IMR-90 (cell line): ENCODE measurements at regions not wholly inside any gene's neighbourhood (a gene's known extent, or its start where the extent isn't known, plus 50 kb on each side); places are given as distances from the start of the nearest gene placed in this dataset.
A peak's percentile ranks its signal among the peaks of the same experiment; 100 is the strongest.

Experiments
- ATAC-seq: fragments of 200-7000 bp; cut with Tn5 transposase; 2 replicates; pipeline ENCODE4 v1.9.1; 2020; ENCODE audit warnings: low read depth, mild to moderate bottlenecking, moderate library complexity
- BruUV-seq: library from RNA; stranded (reverse); fragments of 400-500 nt; replicated peaks from 2 replicates; lab custom pipeline; 2021; lab: Mats Ljungman, UMichigan
- CTCF ChIA-PET: fragments of 300-600 bp; formaldehyde crosslinking; extraction: SDS; loops from one replicate; lab custom pipeline; 2021; ENCODE audit warnings: antibody characterized with exemption; lab: Yijun Ruan, JAX
- POLR2A ChIA-PET: fragments of 300-600 bp; sonication (Branson Sonifier 250); formaldehyde crosslinking; loops from one replicate; lab custom pipeline; 2022; ENCODE audit warnings: antibody characterized with exemption; ENCODE audit not compliant: unreplicated experiment; lab: Charles Lee
- DNase-seq: peaks from one replicate; pipeline ENCODE4 v3.0.0; 2013
- H2AFZ ChIP-seq: replicated peaks from 2 replicates; pipeline ENCODE3; 2013; ENCODE audit warnings: low read length, mild to moderate bottlenecking; ENCODE audit not compliant: poor library complexity
- H2AK5ac ChIP-seq: 2 replicates; pipeline ENCODE4 v1.6.1; 2013; ENCODE audit warnings: low read depth, low read length, inconsistent platforms
- H2AK9ac ChIP-seq: replicated peaks from 2 replicates; pipeline ENCODE3; 2013; ENCODE audit warnings: mild to moderate bottlenecking, low read depth, low read length, moderate library complexity; ENCODE audit not compliant: poor library complexity
- H2BK120ac ChIP-seq: 2 replicates; pipeline ENCODE4 v1.6.1; 2013; ENCODE audit warnings: low read depth, low read length, inconsistent platforms
- H2BK15ac ChIP-seq: 3 replicates; pipeline ENCODE4 v1.6.1; 2013; ENCODE audit warnings: low read depth, low read length, inconsistent platforms
- H2BK20ac ChIP-seq: 2 replicates; pipeline ENCODE4 v1.6.1; 2013; ENCODE audit warnings: low read depth, mild to moderate bottlenecking, inconsistent platforms, low read length, moderate library complexity
- H2BK5ac ChIP-seq: 2 replicates; pipeline ENCODE4 v1.6.1; 2013; ENCODE audit warnings: mild to moderate bottlenecking, low read depth, low read length, inconsistent platforms; ENCODE audit not compliant: poor library complexity, severe bottlenecking
- H3K14ac ChIP-seq: replicated peaks from 2 replicates; pipeline ENCODE4 v1.6.1; 2013; ENCODE audit warnings: low read depth, low read length, inconsistent platforms
- H3K18ac ChIP-seq: 2 replicates; pipeline ENCODE4 v1.6.1; 2013; ENCODE audit warnings: low read depth, low read length, control low read depth
- H3K23ac ChIP-seq: 2 replicates; pipeline ENCODE4 v1.6.1; 2013; ENCODE audit warnings: low read depth, low read length, inconsistent platforms
- H3K27ac ChIP-seq: 2 replicates; pipeline ENCODE4 v1.5.1; 2013; ENCODE audit warnings: mild to moderate bottlenecking, control low read depth, low read length; ENCODE audit not compliant: insufficient read depth
- H3K27me3 ChIP-seq: 2 replicates; pipeline ENCODE4 v1.6.1; 2013; ENCODE audit warnings: low read length; ENCODE audit not compliant: control insufficient read depth, insufficient read depth
- H3K36me3 ChIP-seq: 2 replicates; pipeline ENCODE4 v1.6.1; 2013; ENCODE audit warnings: low read length, mixed read lengths; ENCODE audit not compliant: control insufficient read depth, insufficient read depth
- H3K4ac ChIP-seq: 2 replicates; pipeline ENCODE4 v1.6.1; 2013; ENCODE audit warnings: low read depth, low read length, inconsistent platforms
- H3K4me1 ChIP-seq: 2 replicates; pipeline ENCODE4 v1.6.1; 2013; ENCODE audit warnings: low read length, mixed read lengths; ENCODE audit not compliant: control insufficient read depth, insufficient read depth
- H3K4me2 ChIP-seq: 2 replicates; pipeline ENCODE4 v1.6.1; 2013; ENCODE audit warnings: low read depth, mild to moderate bottlenecking, control low read depth, low read length, moderate library complexity
- H3K4me3 ChIP-seq: 2 replicates; pipeline ENCODE4 v1.5.1; 2013; ENCODE audit warnings: low read depth, mild to moderate bottlenecking, control low read depth, low read length, moderate library complexity; ENCODE audit not compliant: insufficient read depth
- H3K56ac ChIP-seq: 2 replicates; pipeline ENCODE4 v1.6.1; 2013; ENCODE audit warnings: low read length, inconsistent platforms; ENCODE audit not compliant: insufficient read depth; ENCODE audit errors: extremely low read depth
- H3K79me1 ChIP-seq, 2 experiments: 2 replicates each; pipeline ENCODE4 v1.6.1; 2013; ENCODE audit warnings: low read length in 2 of 2, inconsistent platforms in 1 of 2, low read depth in 1 of 2
- H3K9ac ChIP-seq: 2 replicates; pipeline ENCODE4 v1.6.1; 2013; ENCODE audit warnings: low read depth, low read length, control low read depth
- H3K9me1 ChIP-seq: 2 replicates; pipeline ENCODE4 v1.6.1; 2013; ENCODE audit warnings: low read length, inconsistent platforms; ENCODE audit not compliant: insufficient read depth
- H3K9me3 ChIP-seq: 2 replicates; pipeline ENCODE4 v1.6.1; 2013; ENCODE audit warnings: low read length; ENCODE audit not compliant: control insufficient read depth, insufficient read depth
- H4K20me1 ChIP-seq: 2 replicates; pipeline ENCODE4 v1.6.1; 2013; ENCODE audit warnings: low read length, inconsistent platforms; ENCODE audit not compliant: insufficient read depth
- H4K5ac ChIP-seq: 2 replicates; pipeline ENCODE4 v1.6.1; 2013; ENCODE audit warnings: mild to moderate bottlenecking, low read depth, low read length, control low read depth
- H4K8ac ChIP-seq, 2 experiments: 2 replicates each; pipeline ENCODE4 v1.6.1; 2013; ENCODE audit warnings: low read depth in 2 of 2, low read length in 2 of 2, control low read depth in 1 of 2, inconsistent platforms in 1 of 2
- H4K91ac ChIP-seq: 2 replicates; pipeline ENCODE4 v1.6.1; 2013; ENCODE audit warnings: low read depth, low read length, inconsistent platforms; ENCODE audit not compliant: insufficient read depth
- RFX5 ChIP-seq: IDR thresholded peaks from 2 replicates; pipeline ENCODE4 v1.8.0; 2012; ENCODE audit warnings: low read depth, mild to moderate bottlenecking, low read length, moderate library complexity
- USF2 ChIP-seq: fragments of 150-350 bp; IDR thresholded peaks from 2 replicates; pipeline ENCODE4 v1.6.1; 2017; ENCODE audit warnings: mild to moderate bottlenecking, antibody characterized with exemption, low read length, low read depth
- WGBS, 2 experiments: methylation state at CpG; one replicate each; pipeline versions ENCODE4 v1.1.5 to v1.1.7; 2013; ENCODE audit warnings: missing lambda C conversion rate in 2 of 2; ENCODE audit not compliant: insufficient read length in 1 of 2; ENCODE audit errors: extremely low coverage in 2 of 2; 5-methylcytosine and 5-hydroxymethylcytosine counted together
- dilution Hi-C: fragments of 300-500 bp; cut with HindIII; formaldehyde crosslinking; loops from one replicate; pipeline ENCODE4 v1.14.3; 2018; ENCODE audit warnings: low sequenced_read_pairs; ENCODE audit not compliant: unreplicated experiment
- in situ Hi-C: fragments of 300-500 bp; cut with MboI; formaldehyde crosslinking; loops from 3 replicates; pipeline ENCODE4 v1.14.3; 2019; ENCODE audit warnings: low sequenced_read_pairs, inconsistent platforms, mixed read lengths
- intact Hi-C: fragments of 100-400 bp; cut with micrococcal nuclease; formaldehyde crosslinking; loops from 2 replicates; pipeline ENCODE4 v1.10.0; 2022

- no CpG with 5 or more reads among the region's 2 CpGs for WGBS, 2 experiments
- H3K36me3 ChIP-seq, result no peaks in the 10 kb centered on the region
- no peaks in the 10 kb centered on the region for H3K79me1 ChIP-seq
- no peak overlapping the region for H2BK5ac ChIP-seq
- intact Hi-C loops, result no loop called here
- BruUV-seq, result no TSS peak
- no peak overlapping the region for H2AK5ac ChIP-seq
- H3K27ac ChIP-seq, result no peak overlapping the region
- no peak overlapping the region for H3K56ac ChIP-seq
- H3K9ac ChIP-seq, result no peak overlapping the region
- no peak overlapping the region for H3K14ac ChIP-seq
- no peak for TF ChIP-seq RFX5
- TF ChIP-seq USF2, result peak; percentile 11; the same call in 1 of the 2 replicates
- no peak overlapping the region for H2BK120ac ChIP-seq
- POLR2A ChIA-PET, result no interaction called here
- DNase-seq (no peak), ATAC-seq (no peak)
- no peak overlapping the region for H3K4ac ChIP-seq
- H3K9me1 ChIP-seq, result no peaks in the 10 kb centered on the region
- H3K4me2 ChIP-seq, result no peak overlapping the region
- H3K27me3 ChIP-seq, result peaks cover 37% of the 10 kb centered on the region
- peak overlapping the region; percentile 32 for H2AFZ ChIP-seq
- no peak overlapping the region for H2BK20ac ChIP-seq
- no peak overlapping the region for H2AK9ac ChIP-seq
- H4K20me1 ChIP-seq, result no peaks in the 10 kb centered on the region
- H2BK15ac ChIP-seq, result no peak overlapping the region
- in situ Hi-C loops, result no loop called here
- no peak overlapping the region for H4K91ac ChIP-seq
- H3K9me3 ChIP-seq, result no peaks in the 10 kb centered on the region
- CTCF ChIA-PET, result interaction anchor here (0.5 kb wide), 1 partner anchor 23 kb away, joined by 3 read pairs; no protein-coding TSS in a partner anchor
- H4K5ac ChIP-seq, result no peak overlapping the region
- dilution Hi-C loops, result no loop called here
- H3K23ac ChIP-seq, result no peak overlapping the region
- no peak overlapping the region for H3K4me3 ChIP-seq
- no peaks in the 10 kb centered on the region for H3K4me1 ChIP-seq
- no peak overlapping the region for H3K18ac ChIP-seq
- no peak overlapping the region for H4K8ac ChIP-seq
Measured at GRCh38 chr3:194028434-194029004, 107.4 kb upstream of the HES1 start.
